Ectodermal cell (in vitro differentiated cells): ENCODE measurements at regions not wholly inside any gene's neighbourhood (a gene's known extent, or its start where the extent isn't known, plus 50 kb on each side); places are given as distances from the start of the nearest gene placed in this dataset.

Experiments
- H3K27ac ChIP-seq: 2 replicates; pipeline ENCODE4 v1.7.0; 2013; ENCODE audit warnings: mild to moderate bottlenecking, low read depth, low read length; ENCODE audit not compliant: insufficient read depth, poor library complexity, severe bottlenecking
- H3K27me3 ChIP-seq: 2 replicates; pipeline ENCODE4 v1.7.0; 2013; ENCODE audit warnings: mild to moderate bottlenecking, low read length; ENCODE audit not compliant: insufficient read depth, control insufficient read depth, poor library complexity, severe bottlenecking
- H3K36me3 ChIP-seq: one replicate; pipeline ENCODE4 v1.7.0; 2013; ENCODE audit warnings: low read length; ENCODE audit not compliant: control insufficient read depth, insufficient read depth
- H3K4me1 ChIP-seq: one replicate; pipeline ENCODE4 v1.7.0; 2013; ENCODE audit warnings: low read length; ENCODE audit not compliant: control insufficient read depth, insufficient read depth
- H3K4me3 ChIP-seq: 2 replicates; pipeline ENCODE4 v1.7.0; 2013; ENCODE audit warnings: low read depth, low read length, control low read depth; ENCODE audit not compliant: insufficient read depth
- H3K9me3 ChIP-seq: 2 replicates; pipeline ENCODE4 v1.7.0; 2013; ENCODE audit warnings: mild to moderate bottlenecking, low read length, moderate library complexity; ENCODE audit not compliant: control insufficient read depth
- WGBS, 2 experiments: methylation state at CpG; one replicate each; pipeline ENCODE4 v1.1.7; 2013; ENCODE audit warnings: missing lambda C conversion rate in 2 of 2; 5-methylcytosine and 5-hydroxymethylcytosine counted together

DNA sequence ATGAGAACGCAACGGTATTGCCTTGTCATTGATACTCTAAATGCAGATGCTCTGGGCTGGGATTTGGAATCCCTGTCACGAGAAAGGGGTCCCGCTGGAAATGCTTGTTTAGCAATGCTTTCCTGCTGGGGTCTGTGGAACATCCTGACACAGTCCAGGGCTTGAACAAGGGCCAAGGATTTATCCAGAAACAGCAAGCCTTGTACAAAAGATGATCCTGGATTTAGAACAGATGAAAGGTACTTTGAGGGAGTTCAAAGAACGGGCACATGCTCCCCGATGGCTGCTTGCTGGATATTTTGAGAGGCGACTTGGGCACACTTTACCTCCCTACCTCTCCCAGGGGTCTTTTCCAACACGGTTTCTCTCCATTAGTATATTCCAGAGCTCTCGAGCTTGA lies 108.1 kb upstream of the CELF4 start:
- no peaks in the 10 kb centered on the region for H3K27me3 ChIP-seq
- H3K9me3 ChIP-seq: no peaks in the 10 kb centered on the region
- H3K27ac ChIP-seq: no peak overlapping the region
- peaks cover 6% of the 10 kb centered on the region for H3K4me1 ChIP-seq
- H3K4me3 ChIP-seq: no peak overlapping the region
- H3K36me3 ChIP-seq: no peaks in the 10 kb centered on the region
- 93 to 95% methylated on average over 9 of the region's 9 CpGs for WGBS, 2 experiments

GRCh38 chr18:37672932-37673595 lies 107.5 kb upstream of the CELF4 start:
- 75 to 81% methylated on average over 3 of the region's 3 CpGs for WGBS, 2 experiments
- no peaks in the 10 kb centered on the region for H3K27me3 ChIP-seq
- no peaks in the 10 kb centered on the region for H3K36me3 ChIP-seq
- peaks cover 8% of the 10 kb centered on the region for H3K4me1 ChIP-seq
- H3K9me3 ChIP-seq: no peaks in the 10 kb centered on the region
- no peak overlapping the region for H3K27ac ChIP-seq
- H3K4me3 ChIP-seq: no peak overlapping the region

GRCh38 chr18:37672001-37672400 lies 106.4 kb upstream of the CELF4 start:
- no peaks in the 10 kb centered on the region for H3K27me3 ChIP-seq
- H3K36me3 ChIP-seq: no peaks in the 10 kb centered on the region
- no peak overlapping the region for H3K27ac ChIP-seq
- no peak overlapping the region for H3K4me3 ChIP-seq
- H3K4me1 ChIP-seq: peaks cover 8% of the 10 kb centered on the region
- no peaks in the 10 kb centered on the region for H3K9me3 ChIP-seq
- WGBS, 2 experiments: 90 to 96% methylated on average over 2 of the region's 2 CpGs

- H3K36me3 ChIP-seq: no peaks in the 10 kb centered on the region
- no peak overlapping the region for H3K4me3 ChIP-seq
- 89 to 95% methylated on average over 6 of the region's 6 CpGs for WGBS, 2 experiments
- H3K27ac ChIP-seq: no peak overlapping the region
- H3K27me3 ChIP-seq: no peaks in the 10 kb centered on the region
- peaks cover 8% of the 10 kb centered on the region for H3K4me1 ChIP-seq
- no peaks in the 10 kb centered on the region for H3K9me3 ChIP-seq
Measured at GRCh38 chr18:37671530-37671929, 105.9 kb upstream of the CELF4 start.

- peaks cover 8% of the 10 kb centered on the region for H3K4me1 ChIP-seq
- H3K9me3 ChIP-seq: no peaks in the 10 kb centered on the region
- no peaks in the 10 kb centered on the region for H3K36me3 ChIP-seq
- no peaks in the 10 kb centered on the region for H3K27me3 ChIP-seq
- no peak overlapping the region for H3K4me3 ChIP-seq
- 93 to 96% methylated on average over 14 of the region's 14 CpGs for WGBS, 2 experiments
- H3K27ac ChIP-seq: no peak overlapping the region
Measured at GRCh38 chr18:37671119-37671518, 105.5 kb upstream of the CELF4 start.

GRCh38 chr18:37669991-37670534 lies 104.5 kb upstream of the CELF4 start:
- no peaks in the 10 kb centered on the region for H3K9me3 ChIP-seq
- peaks cover 8% of the 10 kb centered on the region for H3K4me1 ChIP-seq
- no peak overlapping the region for H3K4me3 ChIP-seq
- no peaks in the 10 kb centered on the region for H3K27me3 ChIP-seq
- H3K27ac ChIP-seq: no peak overlapping the region
- WGBS, 2 experiments: 89 to 90% methylated on average over 17 of the region's 17 CpGs
- no peaks in the 10 kb centered on the region for H3K36me3 ChIP-seq

DNA sequence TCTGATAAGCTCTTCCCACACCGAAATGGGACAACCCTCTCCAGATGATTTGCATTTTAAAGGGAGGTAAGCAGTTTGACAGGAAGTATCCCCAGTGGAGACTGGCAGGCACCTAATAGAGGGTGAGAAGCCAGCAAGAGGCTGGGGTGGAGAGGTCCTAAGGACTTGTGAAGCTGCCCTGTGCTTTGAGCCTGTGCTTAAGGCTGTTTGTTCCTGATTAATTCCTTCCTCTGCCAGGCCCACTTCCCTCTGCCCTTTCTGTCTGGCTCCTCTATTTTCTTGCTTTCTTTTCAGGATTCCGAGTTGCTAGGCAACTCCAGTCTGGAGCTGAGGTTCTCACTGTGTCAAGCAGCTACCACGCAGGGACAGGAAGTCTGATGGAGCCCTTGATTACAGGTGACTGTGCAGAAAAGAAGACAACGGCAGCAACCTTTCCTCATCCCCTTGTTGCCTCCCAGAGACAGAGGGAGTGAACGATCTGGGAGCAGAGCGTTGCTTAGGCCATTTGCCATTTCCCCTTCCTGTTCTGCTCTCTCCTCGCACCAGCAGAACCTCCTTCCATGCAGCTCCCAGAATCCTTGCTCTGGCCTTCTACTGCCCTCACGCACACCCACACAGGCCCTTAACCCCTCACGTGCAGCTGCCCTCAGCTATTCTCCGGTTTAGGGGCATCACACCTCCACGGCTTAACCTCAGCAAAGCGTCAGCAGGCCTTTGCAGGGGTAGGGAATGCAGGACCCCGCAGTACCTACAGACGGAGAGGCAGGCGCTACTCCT lies 103.6 kb upstream of the CELF4 start:
- H3K36me3 ChIP-seq: no peaks in the 10 kb centered on the region
- 74 to 77% methylated on average over 15 of the region's 15 CpGs for WGBS, 2 experiments
- H3K4me3 ChIP-seq: no peak overlapping the region
- peaks cover 8% of the 10 kb centered on the region for H3K4me1 ChIP-seq
- H3K27ac ChIP-seq: peak overlapping the region; percentile 6
- no peaks in the 10 kb centered on the region for H3K27me3 ChIP-seq
- no peaks in the 10 kb centered on the region for H3K9me3 ChIP-seq

- 95 to 100% methylated on average over 1 of the region's 1 CpG for WGBS, 2 experiments
- Histone ChIP-seq H3K4me1 (peaks cover 8% of the 10 kb centered on the region), H3K4me3 (no peak overlapping the region), H3K27ac (no peak overlapping the region), H3K36me3 (no peaks in the 10 kb centered on the region), H3K9me3 (no peaks in the 10 kb centered on the region), H3K27me3 (no peaks in the 10 kb centered on the region)
Measured at GRCh38 chr18:37667836-37668235, 102.2 kb upstream of the CELF4 start.

DNA sequence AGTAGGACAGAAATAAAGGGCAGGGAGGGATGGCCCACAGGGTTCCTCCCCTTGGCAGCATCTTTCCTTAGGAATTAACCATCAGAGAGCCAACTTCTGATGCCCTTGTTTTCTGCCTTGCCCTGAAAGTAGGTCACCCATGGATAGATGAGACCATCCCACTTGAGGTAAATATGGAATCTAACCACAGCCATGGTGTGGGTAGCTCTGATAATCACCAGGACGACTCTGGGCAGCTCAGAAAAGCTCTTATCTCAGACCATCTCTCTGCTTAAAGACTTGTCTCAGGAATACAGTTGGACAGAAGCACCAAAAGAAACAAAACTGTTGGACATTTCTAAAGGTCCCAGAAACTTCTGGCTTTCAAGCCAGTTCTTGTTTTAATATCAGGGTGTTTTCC lies 101.4 kb upstream of the CELF4 start:
- Histone ChIP-seq H3K27me3 (no peaks in the 10 kb centered on the region), H3K9me3 (no peaks in the 10 kb centered on the region), H3K4me3 (no peak overlapping the region), H3K4me1 (peaks cover 8% of the 10 kb centered on the region), H3K27ac (no peak overlapping the region), H3K36me3 (no peaks in the 10 kb centered on the region)
- WGBS, 2 experiments: 86 to 96% methylated on average over 1 of the region's 1 CpG

DNA sequence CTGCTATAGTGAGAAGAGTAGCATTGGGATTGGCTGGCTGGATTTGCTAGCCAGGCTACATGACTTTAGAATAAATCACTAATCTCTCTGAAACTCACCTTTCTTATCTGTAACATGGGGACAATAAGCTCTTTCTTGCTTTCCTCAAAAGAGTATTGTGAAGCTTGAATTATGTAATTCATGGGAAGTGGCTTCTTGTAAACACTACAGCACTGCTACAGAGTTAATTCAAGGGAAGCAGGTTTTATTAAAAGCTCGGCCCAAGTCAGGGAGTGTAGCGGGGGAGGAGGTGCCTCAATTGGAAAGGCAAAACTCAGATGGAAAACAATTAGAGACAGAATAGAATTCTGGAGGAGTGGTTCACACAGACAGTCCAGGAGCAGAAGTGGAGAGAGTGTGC lies 100.9 kb upstream of the CELF4 start:
- Histone ChIP-seq H3K27ac (no peak overlapping the region), H3K4me3 (no peak overlapping the region), H3K9me3 (no peaks in the 10 kb centered on the region), H3K4me1 (peaks cover 8% of the 10 kb centered on the region), H3K36me3 (no peaks in the 10 kb centered on the region), H3K27me3 (no peaks in the 10 kb centered on the region)
- 92 to 95% methylated on average over 2 of the region's 2 CpGs for WGBS, 2 experiments
